ENCODE measurements at regions not wholly inside any gene's neighbourhood (a gene's known extent, or its start where the extent isn't known, plus 50 kb on each side); places are given as distances from the start of the nearest gene placed in this dataset.

DNA sequence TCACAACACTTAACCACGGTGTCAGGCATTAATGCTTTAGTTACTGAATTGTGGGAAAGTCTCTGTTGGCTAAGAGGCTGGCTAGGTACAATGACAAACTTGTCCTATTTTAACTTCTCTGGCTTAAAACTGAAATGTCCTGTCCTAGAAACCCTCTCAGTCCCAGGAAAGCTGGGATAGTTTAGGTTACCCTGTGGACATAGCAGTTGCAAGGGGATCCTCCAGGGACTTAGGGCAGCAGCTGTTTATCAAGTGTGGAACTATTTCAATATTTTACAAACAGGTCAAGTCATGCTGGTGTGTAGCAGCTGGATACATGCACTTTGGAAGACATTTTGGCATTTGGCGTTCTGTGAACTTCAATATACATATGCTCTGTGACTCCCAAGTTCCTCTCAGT, 95.0 kb upstream of the ARRDC3 start:
- no peak for DNase-seq (ENCODE audit: low read depth in 1 of 2, low spot score in 1 of 2)
- Histone ChIP-seq H3K4me3 (replicated peaks; ENCODE audit: insufficient read depth, low read length) (no peak overlapping the region), H3K27me3 (ENCODE audit: insufficient read depth, poor library complexity, severe bottlenecking) (no peaks in the 10 kb centered on the region), H3K27ac (replicated peaks) (no peak overlapping the region)
- TF ChIP-seq, protein P1, sequence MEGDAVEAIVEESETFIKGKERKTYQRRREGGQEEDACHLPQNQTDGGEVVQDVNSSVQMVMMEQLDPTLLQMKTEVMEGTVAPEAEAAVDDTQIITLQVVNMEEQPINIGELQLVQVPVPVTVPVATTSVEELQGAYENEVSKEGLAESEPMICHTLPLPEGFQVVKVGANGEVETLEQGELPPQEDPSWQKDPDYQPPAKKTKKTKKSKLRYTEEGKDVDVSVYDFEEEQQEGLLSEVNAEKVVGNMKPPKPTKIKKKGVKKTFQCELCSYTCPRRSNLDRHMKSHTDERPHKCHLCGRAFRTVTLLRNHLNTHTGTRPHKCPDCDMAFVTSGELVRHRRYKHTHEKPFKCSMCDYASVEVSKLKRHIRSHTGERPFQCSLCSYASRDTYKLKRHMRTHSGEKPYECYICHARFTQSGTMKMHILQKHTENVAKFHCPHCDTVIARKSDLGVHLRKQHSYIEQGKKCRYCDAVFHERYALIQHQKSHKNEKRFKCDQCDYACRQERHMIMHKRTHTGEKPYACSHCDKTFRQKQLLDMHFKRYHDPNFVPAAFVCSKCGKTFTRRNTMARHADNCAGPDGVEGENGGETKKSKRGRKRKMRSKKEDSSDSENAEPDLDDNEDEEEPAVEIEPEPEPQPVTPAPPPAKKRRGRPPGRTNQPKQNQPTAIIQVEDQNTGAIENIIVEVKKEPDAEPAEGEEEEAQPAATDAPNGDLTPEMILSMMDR (IDR thresholded peaks at IDR 0.05; ENCODE audit: insufficient read depth, low read length), result no peak
- no peak for TF ChIP-seq GABPA (IDR thresholded peaks at IDR 0.05; ENCODE audit: low read depth)
- no peak for TF ChIP-seq POLR2AphosphoS5 (IDR thresholded peaks at IDR 0.05; ENCODE audit: low read depth)
- no peak for TF ChIP-seq SPI1 (IDR thresholded peaks at IDR 0.05; ENCODE audit: borderline replicate concordance, low read depth)

DNA sequence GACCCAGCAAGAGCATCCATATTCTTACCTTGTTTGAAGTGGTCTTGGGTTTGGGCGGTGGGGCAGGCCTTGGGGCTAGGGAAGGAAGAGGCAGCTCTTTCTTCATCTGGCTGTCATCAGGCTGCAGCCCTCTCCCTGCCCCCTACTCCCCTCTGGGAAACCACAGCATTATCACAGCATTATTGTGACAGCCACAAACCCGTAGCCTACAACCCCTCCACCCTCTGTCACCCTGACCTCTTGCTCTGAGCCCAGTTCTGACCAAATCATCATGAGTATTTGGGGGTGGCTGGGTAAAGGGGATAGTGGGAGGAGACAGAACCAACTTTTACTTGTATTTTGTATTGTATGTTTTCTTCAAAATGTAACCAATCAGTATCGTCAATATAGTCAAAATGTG, 94.3 kb upstream of the ARRDC3 start:
- TF ChIP-seq GABPA (IDR thresholded peaks at IDR 0.05; ENCODE audit: low read depth) (no peak), POLR2AphosphoS5 (IDR thresholded peaks at IDR 0.05; ENCODE audit: low read depth) (no peak)
- H3K4me3 ChIP-seq (replicated peaks; ENCODE audit: insufficient read depth, low read length), result no peak overlapping the region
- no peak for DNase-seq (ENCODE audit: low read depth in 1 of 2, low spot score in 1 of 2)
- no peak overlapping the region for H3K27ac ChIP-seq (replicated peaks)
- H3K27me3 ChIP-seq (ENCODE audit: insufficient read depth, poor library complexity, severe bottlenecking), result no peaks in the 10 kb centered on the region

GRCh38 chr5:91474201-91474600, 91.1 kb upstream of the ARRDC3 start:
- no peaks in the 10 kb centered on the region for H3K27me3 ChIP-seq (ENCODE audit: insufficient read depth, poor library complexity, severe bottlenecking)

DNA sequence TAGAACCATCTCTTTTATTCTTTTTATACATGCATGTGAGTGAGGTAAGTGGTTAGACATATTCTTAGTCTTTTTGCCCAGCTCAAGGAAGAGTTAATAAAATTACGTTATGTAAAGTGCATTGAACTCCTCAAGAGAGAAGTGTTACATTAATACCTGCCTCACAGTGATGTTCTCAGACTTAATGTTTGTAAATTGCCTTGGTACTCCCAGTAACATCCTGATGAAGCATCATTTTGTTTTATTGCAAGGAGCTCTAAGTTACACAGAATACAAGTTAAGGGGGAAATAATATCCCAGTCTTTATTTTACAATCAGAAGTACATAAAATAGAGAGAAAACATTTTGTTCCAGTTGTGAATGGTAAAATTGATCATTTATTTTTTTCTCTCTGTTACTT, 89.5 kb upstream of the ARRDC3 start:
- H3K27ac ChIP-seq (replicated peaks), result no peak overlapping the region
- H3K27me3 ChIP-seq (ENCODE audit: insufficient read depth, poor library complexity, severe bottlenecking), result no peaks in the 10 kb centered on the region
- H3K4me3 ChIP-seq (replicated peaks; ENCODE audit: insufficient read depth, low read length), result no peak overlapping the region
- no peak for TF ChIP-seq REST (IDR thresholded peaks at IDR 0.05; ENCODE audit: insufficient replicate concordance, low read depth)
- no peak for TF ChIP-seq POLR2AphosphoS5 (IDR thresholded peaks at IDR 0.05; ENCODE audit: low read depth)
- TF ChIP-seq GABPA (IDR thresholded peaks at IDR 0.05; ENCODE audit: low read depth), result no peak
- no peak for TF ChIP-seq SPI1 (IDR thresholded peaks at IDR 0.05; ENCODE audit: borderline replicate concordance, low read depth)
- TF ChIP-seq, protein P1 (IDR thresholded peaks at IDR 0.05; ENCODE audit: insufficient read depth, low read length), result no peak
- DNase-seq (ENCODE audit: low read depth in 1 of 2, low spot score in 1 of 2), result no peak

More at GRCh38 chr5:91474201-91474600, 91.1 kb upstream of the ARRDC3 start:
- no peak overlapping the region for H3K4me3 ChIP-seq (replicated peaks; ENCODE audit: insufficient read depth, low read length)
- no peak for TF ChIP-seq SPI1 (IDR thresholded peaks at IDR 0.05; ENCODE audit: borderline replicate concordance, low read depth)
- TF ChIP-seq, protein P1 (IDR thresholded peaks at IDR 0.05; ENCODE audit: insufficient read depth, low read length), result no peak
- no peak for TF ChIP-seq GABPA (IDR thresholded peaks at IDR 0.05; ENCODE audit: low read depth)
- no peak for TF ChIP-seq REST (IDR thresholded peaks at IDR 0.05; ENCODE audit: insufficient replicate concordance, low read depth)
- no peak for TF ChIP-seq POLR2AphosphoS5 (IDR thresholded peaks at IDR 0.05; ENCODE audit: low read depth)
- H3K27ac ChIP-seq (replicated peaks), result no peak overlapping the region
- no peak for DNase-seq (ENCODE audit: low read depth in 1 of 2, low spot score in 1 of 2)

Measured in HL-60 (cell line).